Heart left ventricle (tissue), 13 donors: ENCODE measurements at regions not wholly inside any gene's neighbourhood (a gene's known extent, or its start where the extent isn't known, plus 50 kb on each side); places are given as distances from the start of the nearest gene placed in this dataset.

Experiments used
- CTCF ChIP-seq, 12 donors: fragments of 200-600 bp; sonication (generic) in 4 of 12; IDR thresholded peaks; one replicate each; pipeline versions ENCODE4 v1.5.0 to v1.8.0; 2018 to 2022; ENCODE audit warnings: antibody characterized with exemption in 12 of 12, mild to moderate bottlenecking in 5 of 12
- POLR2A ChIP-seq, 2 donors: fragments of 450-650 bp; IDR thresholded peaks; one replicate each; pipeline ENCODE4 v1.6.1; 2017; ENCODE audit warnings: antibody characterized with exemption in 2 of 2, mild to moderate bottlenecking in 2 of 2, moderate library complexity in 2 of 2
- donor health status: ischemic (EF 13 %, LVEDD 7.1; RV severe dilation, severe dysfunction).
- donor health status: DM: no; HTN: yes; CAD: no.
- donor health status: DM: no; HTN: no; CAD: no.
- donor health status: ischemic (EF 25% LVEDD 6.9; RV normal size, moderate dysfunction).
- donor health status: ischemic (EF 25% LVEDD 5.7; RV mildly dilated, moderate dysfunction).
- donor health status: ischemic (EF 35%, LVEDD 5.7; RV mildly dilated, moderate dysfunction).
- donor health status: nonischemic (EF 11% LVEDD 7.7; RV severe dilation, severe dysfunction).
- donor health status: DM: yes; HTN: yes; CAD: no.
- donor health status: PGD.
- donor health status: ischemic (EF 29% LVEDD 5.4; RV normal size, mild dysfunction).
- donor health status: nonischemic (EF 23%, LVEDD 6.1; RV moderate dilation, normal function).

DNA sequence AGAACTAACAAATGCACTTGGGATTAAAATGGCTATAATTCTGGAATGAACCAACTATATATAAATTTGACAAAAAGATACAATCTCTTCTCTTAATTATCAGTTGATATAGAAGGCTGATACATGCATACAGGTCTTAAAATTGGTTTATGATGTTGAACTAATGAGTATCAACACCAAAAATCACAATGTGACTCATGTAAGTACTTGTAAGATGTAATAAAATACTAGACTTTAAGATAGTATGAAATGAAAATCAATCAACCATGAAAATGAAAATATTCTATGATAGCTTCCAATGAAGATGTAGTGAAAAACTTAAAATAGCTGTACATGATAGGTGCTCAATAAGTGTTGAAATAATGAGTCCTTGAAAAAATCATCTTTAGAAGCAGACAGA is 116.6 kb upstream of the SOX5 start:
- no peak for TF ChIP-seq CTCF (IDR thresholded peaks at IDR 0.05)
- no peak for TF ChIP-seq POLR2A (IDR thresholded peaks at IDR 0.05)
